ENCODE measurements at regions not wholly inside any gene's neighbourhood (a gene's known extent, or its start where the extent isn't known, plus 50 kb on each side); places are given as distances from the start of the nearest gene placed in this dataset.

DNA sequence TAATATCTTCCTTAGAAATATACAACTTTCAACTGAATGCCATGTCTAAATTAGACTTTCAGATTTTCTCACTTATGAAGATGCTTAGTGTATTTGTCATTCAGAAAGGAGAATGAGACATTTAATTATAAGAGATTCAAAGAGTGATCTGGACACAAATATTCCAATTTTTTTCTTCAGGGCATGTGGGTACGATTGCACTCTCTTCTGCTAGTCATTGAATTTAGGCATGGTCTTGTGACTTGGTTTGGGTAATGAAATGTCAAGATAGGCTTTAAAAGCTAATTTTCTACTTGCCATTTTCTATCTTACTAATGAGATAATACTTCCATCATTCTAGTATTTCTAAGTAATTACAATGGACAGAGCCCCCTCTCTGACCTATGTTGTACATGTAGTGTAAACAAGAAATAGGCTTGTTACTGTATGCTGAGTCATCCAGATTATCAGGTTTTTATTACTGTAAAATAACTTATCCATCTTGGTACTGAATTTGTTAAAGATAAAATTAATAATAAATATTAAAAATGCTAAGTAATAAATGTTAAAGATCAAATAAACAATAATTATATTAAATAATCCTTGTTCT, 770.8 kb upstream of the BCHE start:
- Histone ChIP-seq H3K27ac (ENCODE audit: extremely low read depth, low read depth, low read length) (no peak overlapping the region), H3K9me1 (ENCODE audit: control insufficient read depth, insufficient read depth, low read length) (no peaks in the 10 kb centered on the region), H3K4me2 (ENCODE audit: insufficient read depth, low read length) (no peak overlapping the region), H3K4me1 (replicated peaks in 1 of 2; ENCODE audit: control insufficient read depth in 2 of 2, insufficient read depth in 2 of 2, low read length in 2 of 2) (no peaks in the 10 kb centered on the region), H3K27me3 (ENCODE audit: control insufficient read depth in 2 of 2, insufficient read depth in 2 of 2, low read length in 2 of 2) (no peaks in the 10 kb centered on the region), H3K79me2 (ENCODE audit: control insufficient read depth, insufficient read depth, low read length) (no peaks in the 10 kb centered on the region), H2AFZ (ENCODE audit: low read depth, low read length) (no peak overlapping the region), H3K36me3 (ENCODE audit: control insufficient read depth, insufficient read depth, low read length) (no peaks in the 10 kb centered on the region), H4K20me1 (replicated peaks; ENCODE audit: control insufficient read depth, insufficient read depth, low read length) (no peaks in the 10 kb centered on the region), H3K9me3 (replicated peaks; ENCODE audit: control insufficient read depth, insufficient read depth, low read depth, low read length) (no peaks in the 10 kb centered on the region), H3K4me3 (no peak overlapping the region), H3K9ac (ENCODE audit: insufficient read depth in 1 of 2, low read depth in 2 of 2, low read length in 2 of 2) (no peak overlapping the region)
- ATAC-seq, result no peak
- intact Hi-C loops (cut with micrococcal nuclease) (no loop called here), in situ Hi-C loops (cut with MboI) (no loop called here)
- ChIA-PET POLR2A (no interaction called here), CTCF (ENCODE audit: low intra/inter-chr PET ratio) (no interaction called here)
- TF ChIP-seq, protein P1, sequence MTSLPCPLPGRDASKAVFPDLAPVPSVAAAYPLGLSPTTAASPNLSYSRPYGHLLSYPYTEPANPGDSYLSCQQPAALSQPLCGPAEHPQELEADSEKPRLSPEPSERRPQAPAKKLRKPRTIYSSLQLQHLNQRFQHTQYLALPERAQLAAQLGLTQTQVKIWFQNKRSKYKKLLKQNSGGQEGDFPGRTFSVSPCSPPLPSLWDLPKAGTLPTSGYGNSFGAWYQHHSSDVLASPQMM (CRISPR knock-in tag; IDR thresholded peaks at IDR 0.05), result no peak
- TF ChIP-seq, protein P2, sequence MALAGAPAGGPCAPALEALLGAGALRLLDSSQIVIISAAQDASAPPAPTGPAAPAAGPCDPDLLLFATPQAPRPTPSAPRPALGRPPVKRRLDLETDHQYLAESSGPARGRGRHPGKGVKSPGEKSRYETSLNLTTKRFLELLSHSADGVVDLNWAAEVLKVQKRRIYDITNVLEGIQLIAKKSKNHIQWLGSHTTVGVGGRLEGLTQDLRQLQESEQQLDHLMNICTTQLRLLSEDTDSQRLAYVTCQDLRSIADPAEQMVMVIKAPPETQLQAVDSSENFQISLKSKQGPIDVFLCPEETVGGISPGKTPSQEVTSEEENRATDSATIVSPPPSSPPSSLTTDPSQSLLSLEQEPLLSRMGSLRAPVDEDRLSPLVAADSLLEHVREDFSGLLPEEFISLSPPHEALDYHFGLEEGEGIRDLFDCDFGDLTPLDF (CRISPR knock-in tag; IDR thresholded peaks at IDR 0.05), result no peak
- TF ChIP-seq GATAD2B (IDR thresholded peaks at IDR 0.05; ENCODE audit: borderline replicate concordance) (no peak), ZNF699 (CRISPR knock-in tag; IDR thresholded peaks at IDR 0.05; ENCODE audit: insufficient replicate concordance) (no peak), POLR3G (IDR thresholded peaks at IDR 0.05; ENCODE audit: extremely low read depth, insufficient read length, insufficient replicate concordance) (no peak), PURB (CRISPR knock-in tag; IDR thresholded peaks at IDR 0.05; ENCODE audit: low read depth) (no peak), KHSRP (IDR thresholded peaks at IDR 0.05) (no peak), TFAM (CRISPR knock-in tag; conservative IDR thresholded peaks at IDR 0.05) (no peak), NFIC (IDR thresholded peaks at IDR 0.05) (no peak), KAT2B (IDR thresholded peaks at IDR 0.05; ENCODE audit: low read depth, low read length) (no peak), ETS2 (tag; IDR thresholded peaks at IDR 0.05; ENCODE audit: borderline replicate concordance, poor library complexity, severe bottlenecking) (no peak), ZNF707 (CRISPR knock-in tag; conservative IDR thresholded peaks at IDR 0.05) (no peak), EHMT2 (IDR thresholded peaks at IDR 0.05) (no peak)
- TF ChIP-seq, protein P3, sequence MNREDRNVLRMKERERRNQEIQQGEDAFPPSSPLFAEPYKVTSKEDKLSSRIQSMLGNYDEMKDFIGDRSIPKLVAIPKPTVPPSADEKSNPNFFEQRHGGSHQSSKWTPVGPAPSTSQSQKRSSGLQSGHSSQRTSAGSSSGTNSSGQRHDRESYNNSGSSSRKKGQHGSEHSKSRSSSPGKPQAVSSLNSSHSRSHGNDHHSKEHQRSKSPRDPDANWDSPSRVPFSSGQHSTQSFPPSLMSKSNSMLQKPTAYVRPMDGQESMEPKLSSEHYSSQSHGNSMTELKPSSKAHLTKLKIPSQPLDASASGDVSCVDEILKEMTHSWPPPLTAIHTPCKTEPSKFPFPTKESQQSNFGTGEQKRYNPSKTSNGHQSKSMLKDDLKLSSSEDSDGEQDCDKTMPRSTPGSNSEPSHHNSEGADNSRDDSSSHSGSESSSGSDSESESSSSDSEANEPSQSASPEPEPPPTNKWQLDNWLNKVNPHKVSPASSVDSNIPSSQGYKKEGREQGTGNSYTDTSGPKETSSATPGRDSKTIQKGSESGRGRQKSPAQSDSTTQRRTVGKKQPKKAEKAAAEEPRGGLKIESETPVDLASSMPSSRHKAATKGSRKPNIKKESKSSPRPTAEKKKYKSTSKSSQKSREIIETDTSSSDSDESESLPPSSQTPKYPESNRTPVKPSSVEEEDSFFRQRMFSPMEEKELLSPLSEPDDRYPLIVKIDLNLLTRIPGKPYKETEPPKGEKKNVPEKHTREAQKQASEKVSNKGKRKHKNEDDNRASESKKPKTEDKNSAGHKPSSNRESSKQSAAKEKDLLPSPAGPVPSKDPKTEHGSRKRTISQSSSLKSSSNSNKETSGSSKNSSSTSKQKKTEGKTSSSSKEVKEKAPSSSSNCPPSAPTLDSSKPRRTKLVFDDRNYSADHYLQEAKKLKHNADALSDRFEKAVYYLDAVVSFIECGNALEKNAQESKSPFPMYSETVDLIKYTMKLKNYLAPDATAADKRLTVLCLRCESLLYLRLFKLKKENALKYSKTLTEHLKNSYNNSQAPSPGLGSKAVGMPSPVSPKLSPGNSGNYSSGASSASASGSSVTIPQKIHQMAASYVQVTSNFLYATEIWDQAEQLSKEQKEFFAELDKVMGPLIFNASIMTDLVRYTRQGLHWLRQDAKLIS (CRISPR knock-in tag; IDR thresholded peaks at IDR 0.05), result no peak
- WGBS (ENCODE audit: insufficient coverage, low coverage, missing lambda C conversion rate), result 0% methylated on average over 1 of the region's 1 CpG
- BruUV-seq (replicated peaks), result no TSS peak
- DNase-seq (ENCODE audit: extremely low read depth in 1 of 4, low spot score in 3 of 4), result no peak
- FAIRE-seq, result no peak

All from K562 (cell line).